Neuron (in vitro differentiated cells): ENCODE measurements at regions not wholly inside any gene's neighbourhood (a gene's known extent, or its start where the extent isn't known, plus 50 kb on each side); places are given as distances from the start of the nearest gene placed in this dataset.

Source experiments
- H2AFZ ChIP-seq: one replicate; pipeline ENCODE4 v1.6.1; 2013; ENCODE audit warnings: low read depth, mild to moderate bottlenecking, inconsistent platforms, low read length, moderate library complexity
- H3K27me3 ChIP-seq: one replicate; pipeline ENCODE4 v1.6.1; 2013; ENCODE audit warnings: low read length; ENCODE audit not compliant: insufficient read depth
- H3K36me3 ChIP-seq: one replicate; pipeline ENCODE4 v1.6.1; 2013; ENCODE audit warnings: low read length; ENCODE audit not compliant: insufficient read depth
- H3K4me1 ChIP-seq: one replicate; pipeline ENCODE4 v1.6.1; 2013; ENCODE audit warnings: low read length; ENCODE audit not compliant: insufficient read depth
- H3K4me3 ChIP-seq: 2 replicates; pipeline ENCODE4 v1.5.1; 2013; ENCODE audit warnings: mild to moderate bottlenecking, low read length, moderate library complexity
- H3K9me3 ChIP-seq: one replicate; pipeline ENCODE4 v1.6.1; 2013; ENCODE audit warnings: low read length

DNA sequence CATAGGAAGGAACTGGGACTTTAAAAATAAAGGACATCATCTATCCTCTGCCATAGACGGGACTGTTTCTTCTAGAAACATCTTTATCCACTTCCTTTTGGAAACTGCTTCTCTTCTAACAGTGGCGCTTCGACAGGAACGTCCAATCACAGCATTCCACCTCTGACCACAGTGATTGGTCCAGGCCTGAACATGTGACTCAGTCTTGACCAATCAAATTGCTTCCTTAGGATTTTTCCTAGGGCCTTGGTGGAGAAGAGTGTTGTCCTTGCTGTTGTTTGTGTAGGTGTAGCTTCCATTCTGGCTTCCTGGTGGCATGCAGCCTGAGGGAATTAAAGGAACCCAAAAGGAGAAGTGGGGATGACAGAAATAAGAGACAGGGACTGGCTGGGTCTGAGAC is 182.4 kb upstream of the TBX3 start:
- Histone ChIP-seq H3K27me3 (no peaks in the 10 kb centered on the region), H3K4me1 (no peaks in the 10 kb centered on the region), H3K4me3 (no peak overlapping the region), H3K36me3 (no peaks in the 10 kb centered on the region), H3K9me3 (no peaks in the 10 kb centered on the region), H2AFZ (no peak overlapping the region)

DNA sequence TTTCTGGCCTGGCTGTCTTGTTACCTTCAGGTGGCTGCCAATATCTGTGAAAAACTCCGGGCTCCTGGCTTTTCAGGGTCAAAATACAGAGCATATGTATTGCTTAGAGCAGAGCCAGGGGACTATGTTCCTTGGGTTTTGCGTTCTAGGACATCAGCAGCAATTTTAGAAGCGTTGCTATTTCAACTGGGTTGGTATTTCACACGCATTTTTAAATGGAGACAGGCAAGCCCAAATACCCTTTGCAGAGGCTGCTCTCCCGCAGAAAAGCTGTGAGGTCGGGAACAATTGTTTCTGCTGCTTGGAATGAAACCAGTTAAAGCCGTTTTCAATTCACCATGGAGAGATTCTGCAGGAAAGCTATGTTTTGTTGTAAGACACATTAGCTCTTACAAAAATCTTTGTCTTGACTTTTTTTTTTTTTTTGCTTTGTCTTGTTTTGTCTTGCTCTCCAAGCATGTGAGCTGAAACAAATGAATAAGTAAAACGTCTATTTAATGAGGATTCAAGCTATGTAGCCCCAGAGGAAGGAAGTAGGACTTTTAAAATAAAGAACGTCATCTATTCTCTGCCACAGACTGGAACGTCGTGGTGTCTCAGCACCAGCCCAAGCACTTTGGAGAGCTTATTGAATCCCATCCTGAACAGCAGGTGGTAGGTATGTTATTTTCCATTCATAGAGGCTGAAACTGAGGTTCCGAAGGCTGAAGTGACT is 181.0 kb upstream of the TBX3 start:
- Histone ChIP-seq H3K27me3 (no peaks in the 10 kb centered on the region), H3K4me3 (no peak overlapping the region), H3K36me3 (no peaks in the 10 kb centered on the region), H3K9me3 (no peaks in the 10 kb centered on the region), H2AFZ (no peak overlapping the region), H3K4me1 (no peaks in the 10 kb centered on the region)

DNA sequence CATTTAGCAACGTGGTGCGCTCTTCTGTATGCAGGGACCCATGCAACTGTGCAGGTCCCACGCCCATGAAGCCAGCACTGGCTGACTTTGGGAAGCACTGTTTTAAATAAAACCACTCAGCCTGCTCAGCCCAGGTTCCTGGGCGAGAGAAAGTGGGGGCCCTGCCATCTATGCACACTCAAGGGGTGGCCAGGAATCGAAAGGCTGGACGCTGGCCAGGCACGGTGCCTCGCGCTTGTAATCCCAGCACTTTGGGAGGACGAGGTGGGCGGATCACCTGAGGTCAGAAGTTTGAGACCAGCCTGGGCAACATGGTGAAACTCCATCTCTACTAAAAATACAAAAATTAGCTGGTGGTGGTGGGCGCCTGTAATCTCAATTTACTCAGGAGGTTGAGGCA is 179.9 kb upstream of the TBX3 start:
- no peaks in the 10 kb centered on the region for H3K27me3 ChIP-seq

DNA sequence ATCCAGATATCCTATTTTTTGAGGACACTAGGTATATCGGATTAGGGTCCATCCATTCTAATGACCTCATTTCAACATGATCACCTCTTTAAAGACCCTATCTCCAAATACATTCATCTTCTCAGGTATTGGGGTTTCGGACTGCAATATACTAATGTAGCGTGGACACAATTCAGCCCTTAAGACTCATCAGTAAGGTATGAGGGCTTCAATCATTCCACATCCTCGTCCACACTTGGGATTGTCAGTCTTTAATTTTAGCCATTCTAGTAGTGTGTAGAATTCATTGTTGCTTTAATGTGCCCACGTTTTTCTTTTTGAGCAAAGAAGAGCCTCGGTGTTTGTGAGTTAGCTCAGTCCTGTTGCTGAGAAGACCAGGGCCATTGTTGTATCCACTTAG is 177.0 kb upstream of the TBX3 start:
- Histone ChIP-seq H3K36me3 (no peaks in the 10 kb centered on the region), H3K4me3 (no peak overlapping the region), H3K4me1 (no peaks in the 10 kb centered on the region), H3K27me3 (no peaks in the 10 kb centered on the region), H2AFZ (no peak overlapping the region), H3K9me3 (no peaks in the 10 kb centered on the region)

More for the DNA sequence above, 179.9 kb upstream of the TBX3 start:
- Histone ChIP-seq H3K4me3 (no peak overlapping the region), H2AFZ (no peak overlapping the region), H3K36me3 (no peaks in the 10 kb centered on the region), H3K4me1 (no peaks in the 10 kb centered on the region), H3K9me3 (no peaks in the 10 kb centered on the region)

- Histone ChIP-seq H3K27me3 (no peaks in the 10 kb centered on the region), H3K4me3 (no peak overlapping the region), H3K4me1 (no peaks in the 10 kb centered on the region), H3K9me3 (no peaks in the 10 kb centered on the region), H2AFZ (no peak overlapping the region), H3K36me3 (no peaks in the 10 kb centered on the region)
These were observed 174.6 kb upstream of the TBX3 start for GRCh38 chr12:114858388-114859146.

- Histone ChIP-seq H3K36me3 (no peaks in the 10 kb centered on the region), H3K4me1 (no peaks in the 10 kb centered on the region), H3K27me3 (no peaks in the 10 kb centered on the region), H3K9me3 (no peaks in the 10 kb centered on the region), H3K4me3 (no peak overlapping the region), H2AFZ (no peak overlapping the region)
These were observed 171.7 kb upstream of the TBX3 start for GRCh38 chr12:114855678-114856077.

DNA sequence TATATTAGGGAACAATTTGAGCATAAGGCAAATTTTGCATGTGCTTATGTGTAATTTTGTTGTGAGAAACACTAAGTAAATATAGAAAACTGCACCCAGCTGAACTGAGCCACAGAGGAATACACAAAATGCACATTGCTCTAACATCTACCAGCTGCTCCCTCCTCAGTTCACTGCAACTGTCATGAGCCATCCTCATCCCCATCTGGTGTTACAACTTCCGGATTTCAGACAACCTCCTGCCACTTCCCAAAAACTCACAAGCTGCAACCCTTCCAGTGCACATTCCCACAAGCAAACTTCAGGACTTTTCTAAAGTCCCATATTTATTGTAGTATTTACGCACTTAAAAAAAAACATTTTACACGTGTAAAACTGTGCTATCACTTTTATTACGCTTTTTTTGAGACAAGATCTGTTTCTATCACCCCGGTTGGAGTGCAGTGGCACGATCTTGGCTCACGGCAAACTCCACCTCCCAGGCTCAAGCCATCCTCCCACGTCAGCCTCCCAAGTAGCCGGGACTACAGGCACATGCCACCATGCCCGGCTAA is 169.1 kb upstream of the TBX3 start:
- no peaks in the 10 kb centered on the region for H3K36me3 ChIP-seq
- no peaks in the 10 kb centered on the region for H3K27me3 ChIP-seq
- no peak overlapping the region for H3K4me3 ChIP-seq
- no peaks in the 10 kb centered on the region for H3K9me3 ChIP-seq
- H2AFZ ChIP-seq = no peak overlapping the region
- no peaks in the 10 kb centered on the region for H3K4me1 ChIP-seq

GRCh38 chr12:114851981-114852380 is 168.0 kb upstream of the TBX3 start:
- no peak overlapping the region for H2AFZ ChIP-seq
- no peaks in the 10 kb centered on the region for H3K4me1 ChIP-seq
- H3K4me3 ChIP-seq = no peak overlapping the region
- no peaks in the 10 kb centered on the region for H3K9me3 ChIP-seq
- H3K27me3 ChIP-seq = no peaks in the 10 kb centered on the region
- H3K36me3 ChIP-seq = no peaks in the 10 kb centered on the region

DNA sequence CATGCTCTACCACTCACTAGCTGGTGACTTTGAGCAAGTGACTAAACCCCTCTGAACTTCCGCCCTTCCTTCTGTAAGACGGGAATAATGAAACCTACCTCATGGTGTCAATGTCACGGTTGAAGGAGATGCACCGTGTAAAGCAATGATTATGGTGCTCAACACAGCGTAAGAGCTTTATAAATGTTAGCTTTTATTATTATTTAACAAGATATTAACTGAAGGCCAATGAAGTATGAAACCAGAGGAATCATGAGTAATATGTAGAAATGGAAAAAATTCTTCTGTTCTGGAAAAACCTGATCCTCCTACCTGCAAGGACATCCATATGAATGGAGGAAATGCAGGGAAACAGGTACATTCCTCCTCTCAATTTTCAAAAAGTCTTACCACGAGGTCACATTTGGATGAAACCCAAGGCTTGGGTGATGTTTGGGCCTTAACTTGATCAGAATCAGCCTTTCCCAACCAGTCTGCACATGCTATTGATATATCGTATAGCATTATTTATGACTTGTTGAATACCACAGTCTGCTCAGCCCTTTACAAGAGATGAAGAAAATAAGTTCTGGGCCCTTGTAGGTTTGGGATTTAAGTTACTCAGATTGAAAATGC is 166.8 kb upstream of the TBX3 start:
- H3K4me3 ChIP-seq = no peak overlapping the region
- no peaks in the 10 kb centered on the region for H3K36me3 ChIP-seq
- H3K9me3 ChIP-seq = no peaks in the 10 kb centered on the region
- H3K4me1 ChIP-seq = no peaks in the 10 kb centered on the region
- H2AFZ ChIP-seq = no peak overlapping the region
- no peaks in the 10 kb centered on the region for H3K27me3 ChIP-seq

DNA sequence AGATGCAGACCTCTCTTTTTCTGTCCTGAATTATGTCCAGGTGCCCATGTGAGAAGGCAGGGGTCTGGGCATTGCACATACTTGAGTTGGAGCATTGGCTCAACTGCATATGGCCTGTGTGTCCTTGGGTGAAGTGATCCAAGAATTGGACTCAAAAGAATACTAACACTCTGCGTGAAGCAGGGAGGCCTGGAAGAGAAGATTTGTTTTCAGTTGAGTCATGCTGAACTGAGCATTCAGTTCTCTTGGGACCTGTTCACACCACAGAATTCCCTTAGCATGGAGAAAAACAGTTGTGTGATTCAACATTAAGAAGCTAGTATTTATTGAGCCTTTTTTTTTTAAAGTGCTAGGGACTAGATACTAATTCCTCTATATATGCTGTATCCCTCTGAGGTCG is 164.7 kb upstream of the TBX3 start:
- H3K36me3 ChIP-seq = no peaks in the 10 kb centered on the region
- H2AFZ ChIP-seq = no peak overlapping the region
- no peaks in the 10 kb centered on the region for H3K9me3 ChIP-seq
- H3K27me3 ChIP-seq = no peaks in the 10 kb centered on the region
- H3K4me1 ChIP-seq = no peaks in the 10 kb centered on the region
- H3K4me3 ChIP-seq = no peak overlapping the region

DNA sequence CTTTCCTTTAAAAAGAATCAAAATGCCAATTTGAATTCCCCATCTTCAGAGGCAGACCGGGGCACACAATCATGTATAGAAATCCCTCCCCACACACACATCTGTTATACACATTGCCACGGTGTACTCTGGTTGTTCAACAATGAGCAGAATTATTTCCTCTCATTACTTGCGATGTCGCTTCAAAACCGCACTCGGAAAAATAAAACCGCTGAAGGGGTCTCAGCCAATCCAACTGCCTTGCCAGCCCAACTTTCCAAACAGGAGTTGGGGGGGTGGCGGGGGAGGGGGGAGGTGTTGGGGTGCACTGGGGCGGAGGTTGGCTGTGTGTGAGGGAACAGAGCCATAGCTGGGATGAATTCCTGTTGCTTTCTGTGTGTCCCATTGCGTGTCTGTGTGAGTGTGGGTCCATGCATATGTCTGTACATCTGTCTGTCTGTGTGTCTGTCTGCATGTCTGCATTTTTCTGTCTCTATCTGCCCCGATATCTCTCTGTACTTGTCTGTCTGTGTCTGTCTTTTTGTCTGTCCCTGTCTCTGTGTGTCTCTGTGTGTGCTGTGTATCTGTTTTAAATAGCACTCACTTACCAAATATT is 163.6 kb upstream of the TBX3 start:
- H2AFZ ChIP-seq = no peak overlapping the region
- H3K27me3 ChIP-seq = no peaks in the 10 kb centered on the region
- no peaks in the 10 kb centered on the region for H3K36me3 ChIP-seq
- no peaks in the 10 kb centered on the region for H3K9me3 ChIP-seq
- no peaks in the 10 kb centered on the region for H3K4me1 ChIP-seq
- no peak overlapping the region for H3K4me3 ChIP-seq

- H3K4me1 ChIP-seq = no peaks in the 10 kb centered on the region
These were observed 162.8 kb upstream of the TBX3 start for GRCh38 chr12:114846771-114847170.

More at GRCh38 chr12:114846771-114847170, 162.8 kb upstream of the TBX3 start:
- no peak overlapping the region for H2AFZ ChIP-seq
- H3K36me3 ChIP-seq = no peaks in the 10 kb centered on the region
- H3K4me3 ChIP-seq = no peak overlapping the region
- no peaks in the 10 kb centered on the region for H3K27me3 ChIP-seq
- no peaks in the 10 kb centered on the region for H3K9me3 ChIP-seq
